GM23338 (cell line): ENCODE measurements at regions not wholly inside any gene's neighbourhood (a gene's known extent, or its start where the extent isn't known, plus 50 kb on each side); places are given as distances from the start of the nearest gene placed in this dataset.

Source experiments
- CREB1 ChIP-seq: fragments of 250-450 bp; sonication (Bioruptor Pico); IDR thresholded peaks from 2 replicates; pipeline ENCODE4 v1.5.0; 2020; ENCODE audit warnings: low read depth, mild to moderate bottlenecking, moderate library complexity
- EZH2 ChIP-seq: fragments of 200-600 bp; sonication (generic); IDR thresholded peaks from one replicate; pipeline ENCODE4 v1.8.0; 2017; ENCODE audit warnings: antibody characterized with exemption, mild to moderate bottlenecking, low read depth; ENCODE audit not compliant: unreplicated experiment
- EZH2phosphoT487 ChIP-seq: fragments of 200-600 bp; sonication (generic); IDR thresholded peaks from one replicate; pipeline ENCODE4 v1.8.1; 2018; ENCODE audit warnings: antibody characterized with exemption; ENCODE audit not compliant: unreplicated experiment
- JUNB ChIP-seq: IDR thresholded peaks from one replicate; pipeline ENCODE4 v1.6.1; 2016; ENCODE audit warnings: antibody characterized with exemption; ENCODE audit not compliant: unreplicated experiment
- NANOG ChIP-seq: IDR thresholded peaks from 2 replicates; pipeline ENCODE4 v1.6.1; 2016; ENCODE audit warnings: antibody characterized with exemption, borderline replicate concordance
- POLR2AphosphoS5 ChIP-seq: IDR thresholded peaks from 2 replicates; pipeline ENCODE4 v1.6.1; 2016; ENCODE audit warnings: antibody characterized with exemption, low read depth
- STAT1 ChIP-seq: IDR thresholded peaks from one replicate; pipeline ENCODE4 v1.6.1; 2016; ENCODE audit warnings: antibody characterized with exemption; ENCODE audit not compliant: unreplicated experiment
- ZNF114 ChIP-seq: fragments of 250-450 bp; sonication (Bioruptor Pico); IDR thresholded peaks from 2 replicates; pipeline ENCODE4 v1.5.0; 2020; ENCODE audit warnings: mild to moderate bottlenecking, moderate library complexity
- ZNF331 ChIP-seq: fragments of 250-450 bp; sonication (Bioruptor Pico); IDR thresholded peaks from 2 replicates; pipeline ENCODE4 v1.5.0; 2020; ENCODE audit warnings: low read depth, mild to moderate bottlenecking, moderate library complexity
- TF ChIP-seq, protein P1 (sequence below), 2 experiments: fragments of 200-600 bp in 1 of 2; sonication (generic) in 1 of 2; conservative IDR thresholded peaks; 2 replicates each; pipeline versions ENCODE4 v1.5.1 to v1.6.1; 2016 to 2017; ENCODE audit warnings: antibody characterized with exemption in 2 of 2, low read depth in 2 of 2, mild to moderate bottlenecking in 2 of 2, moderate library complexity in 1 of 2
- TF ChIP-seq, protein P2 (sequence below): IDR thresholded peaks from one replicate; pipeline ENCODE4 v1.6.1; 2018; ENCODE audit warnings: antibody characterized with exemption; ENCODE audit not compliant: unreplicated experiment
- TF ChIP-seq, protein P3 (sequence below): fragments of 250-450 bp; sonication (Bioruptor Pico); IDR thresholded peaks from 2 replicates; pipeline ENCODE4 v1.5.0; 2020; ENCODE audit warnings: mild to moderate bottlenecking, moderate library complexity
- TF ChIP-seq, protein P4 (sequence below): IDR thresholded peaks from 2 replicates; pipeline ENCODE4 v1.6.1; 2016; ENCODE audit warnings: antibody characterized with exemption

DNA sequence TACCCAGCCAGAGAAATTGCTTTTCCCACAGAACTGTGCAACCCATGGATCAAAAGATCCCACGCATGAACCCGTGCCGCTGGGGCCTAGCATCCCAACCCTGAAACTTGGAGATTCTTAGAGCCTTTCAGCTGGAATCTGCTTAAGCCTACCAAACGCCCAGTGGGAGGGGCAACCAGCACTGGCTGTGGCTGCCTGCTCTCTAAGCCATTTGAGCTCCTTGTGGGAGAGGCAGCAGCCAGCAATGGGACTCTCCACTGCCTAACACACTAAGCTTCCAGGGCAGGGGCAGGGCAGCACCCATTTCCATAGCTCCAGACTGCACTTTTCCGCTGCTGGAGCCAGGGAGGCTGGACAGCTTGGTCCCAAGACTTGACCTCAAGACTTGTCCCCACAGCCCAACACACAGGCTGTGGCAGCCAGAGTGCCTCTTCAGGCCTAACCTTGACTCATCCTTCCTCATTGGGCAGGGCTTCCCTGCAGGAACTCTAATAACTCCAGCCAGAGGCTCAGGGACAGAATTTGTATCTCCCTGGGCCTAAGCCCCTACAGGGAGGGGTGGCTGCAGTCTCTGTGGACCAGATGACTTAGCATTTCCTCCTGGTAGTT is 437.4 kb downstream of the MTRR start:
- TF ChIP-seq, protein P1, sequence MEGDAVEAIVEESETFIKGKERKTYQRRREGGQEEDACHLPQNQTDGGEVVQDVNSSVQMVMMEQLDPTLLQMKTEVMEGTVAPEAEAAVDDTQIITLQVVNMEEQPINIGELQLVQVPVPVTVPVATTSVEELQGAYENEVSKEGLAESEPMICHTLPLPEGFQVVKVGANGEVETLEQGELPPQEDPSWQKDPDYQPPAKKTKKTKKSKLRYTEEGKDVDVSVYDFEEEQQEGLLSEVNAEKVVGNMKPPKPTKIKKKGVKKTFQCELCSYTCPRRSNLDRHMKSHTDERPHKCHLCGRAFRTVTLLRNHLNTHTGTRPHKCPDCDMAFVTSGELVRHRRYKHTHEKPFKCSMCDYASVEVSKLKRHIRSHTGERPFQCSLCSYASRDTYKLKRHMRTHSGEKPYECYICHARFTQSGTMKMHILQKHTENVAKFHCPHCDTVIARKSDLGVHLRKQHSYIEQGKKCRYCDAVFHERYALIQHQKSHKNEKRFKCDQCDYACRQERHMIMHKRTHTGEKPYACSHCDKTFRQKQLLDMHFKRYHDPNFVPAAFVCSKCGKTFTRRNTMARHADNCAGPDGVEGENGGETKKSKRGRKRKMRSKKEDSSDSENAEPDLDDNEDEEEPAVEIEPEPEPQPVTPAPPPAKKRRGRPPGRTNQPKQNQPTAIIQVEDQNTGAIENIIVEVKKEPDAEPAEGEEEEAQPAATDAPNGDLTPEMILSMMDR (conservative IDR thresholded peaks at IDR 0.05; ENCODE audit: low read depth in 2 of 2), result no peak
- TF ChIP-seq CREB1 (CRISPR knock-in tag), result no peak
- TF ChIP-seq, protein P2, sequence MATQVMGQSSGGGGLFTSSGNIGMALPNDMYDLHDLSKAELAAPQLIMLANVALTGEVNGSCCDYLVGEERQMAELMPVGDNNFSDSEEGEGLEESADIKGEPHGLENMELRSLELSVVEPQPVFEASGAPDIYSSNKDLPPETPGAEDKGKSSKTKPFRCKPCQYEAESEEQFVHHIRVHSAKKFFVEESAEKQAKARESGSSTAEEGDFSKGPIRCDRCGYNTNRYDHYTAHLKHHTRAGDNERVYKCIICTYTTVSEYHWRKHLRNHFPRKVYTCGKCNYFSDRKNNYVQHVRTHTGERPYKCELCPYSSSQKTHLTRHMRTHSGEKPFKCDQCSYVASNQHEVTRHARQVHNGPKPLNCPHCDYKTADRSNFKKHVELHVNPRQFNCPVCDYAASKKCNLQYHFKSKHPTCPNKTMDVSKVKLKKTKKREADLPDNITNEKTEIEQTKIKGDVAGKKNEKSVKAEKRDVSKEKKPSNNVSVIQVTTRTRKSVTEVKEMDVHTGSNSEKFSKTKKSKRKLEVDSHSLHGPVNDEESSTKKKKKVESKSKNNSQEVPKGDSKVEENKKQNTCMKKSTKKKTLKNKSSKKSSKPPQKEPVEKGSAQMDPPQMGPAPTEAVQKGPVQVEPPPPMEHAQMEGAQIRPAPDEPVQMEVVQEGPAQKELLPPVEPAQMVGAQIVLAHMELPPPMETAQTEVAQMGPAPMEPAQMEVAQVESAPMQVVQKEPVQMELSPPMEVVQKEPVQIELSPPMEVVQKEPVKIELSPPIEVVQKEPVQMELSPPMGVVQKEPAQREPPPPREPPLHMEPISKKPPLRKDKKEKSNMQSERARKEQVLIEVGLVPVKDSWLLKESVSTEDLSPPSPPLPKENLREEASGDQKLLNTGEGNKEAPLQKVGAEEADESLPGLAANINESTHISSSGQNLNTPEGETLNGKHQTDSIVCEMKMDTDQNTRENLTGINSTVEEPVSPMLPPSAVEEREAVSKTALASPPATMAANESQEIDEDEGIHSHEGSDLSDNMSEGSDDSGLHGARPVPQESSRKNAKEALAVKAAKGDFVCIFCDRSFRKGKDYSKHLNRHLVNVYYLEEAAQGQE, result no peak
- no peak for TF ChIP-seq POLR2AphosphoS5
- no peak for TF ChIP-seq EZH2
- TF ChIP-seq, protein P3, sequence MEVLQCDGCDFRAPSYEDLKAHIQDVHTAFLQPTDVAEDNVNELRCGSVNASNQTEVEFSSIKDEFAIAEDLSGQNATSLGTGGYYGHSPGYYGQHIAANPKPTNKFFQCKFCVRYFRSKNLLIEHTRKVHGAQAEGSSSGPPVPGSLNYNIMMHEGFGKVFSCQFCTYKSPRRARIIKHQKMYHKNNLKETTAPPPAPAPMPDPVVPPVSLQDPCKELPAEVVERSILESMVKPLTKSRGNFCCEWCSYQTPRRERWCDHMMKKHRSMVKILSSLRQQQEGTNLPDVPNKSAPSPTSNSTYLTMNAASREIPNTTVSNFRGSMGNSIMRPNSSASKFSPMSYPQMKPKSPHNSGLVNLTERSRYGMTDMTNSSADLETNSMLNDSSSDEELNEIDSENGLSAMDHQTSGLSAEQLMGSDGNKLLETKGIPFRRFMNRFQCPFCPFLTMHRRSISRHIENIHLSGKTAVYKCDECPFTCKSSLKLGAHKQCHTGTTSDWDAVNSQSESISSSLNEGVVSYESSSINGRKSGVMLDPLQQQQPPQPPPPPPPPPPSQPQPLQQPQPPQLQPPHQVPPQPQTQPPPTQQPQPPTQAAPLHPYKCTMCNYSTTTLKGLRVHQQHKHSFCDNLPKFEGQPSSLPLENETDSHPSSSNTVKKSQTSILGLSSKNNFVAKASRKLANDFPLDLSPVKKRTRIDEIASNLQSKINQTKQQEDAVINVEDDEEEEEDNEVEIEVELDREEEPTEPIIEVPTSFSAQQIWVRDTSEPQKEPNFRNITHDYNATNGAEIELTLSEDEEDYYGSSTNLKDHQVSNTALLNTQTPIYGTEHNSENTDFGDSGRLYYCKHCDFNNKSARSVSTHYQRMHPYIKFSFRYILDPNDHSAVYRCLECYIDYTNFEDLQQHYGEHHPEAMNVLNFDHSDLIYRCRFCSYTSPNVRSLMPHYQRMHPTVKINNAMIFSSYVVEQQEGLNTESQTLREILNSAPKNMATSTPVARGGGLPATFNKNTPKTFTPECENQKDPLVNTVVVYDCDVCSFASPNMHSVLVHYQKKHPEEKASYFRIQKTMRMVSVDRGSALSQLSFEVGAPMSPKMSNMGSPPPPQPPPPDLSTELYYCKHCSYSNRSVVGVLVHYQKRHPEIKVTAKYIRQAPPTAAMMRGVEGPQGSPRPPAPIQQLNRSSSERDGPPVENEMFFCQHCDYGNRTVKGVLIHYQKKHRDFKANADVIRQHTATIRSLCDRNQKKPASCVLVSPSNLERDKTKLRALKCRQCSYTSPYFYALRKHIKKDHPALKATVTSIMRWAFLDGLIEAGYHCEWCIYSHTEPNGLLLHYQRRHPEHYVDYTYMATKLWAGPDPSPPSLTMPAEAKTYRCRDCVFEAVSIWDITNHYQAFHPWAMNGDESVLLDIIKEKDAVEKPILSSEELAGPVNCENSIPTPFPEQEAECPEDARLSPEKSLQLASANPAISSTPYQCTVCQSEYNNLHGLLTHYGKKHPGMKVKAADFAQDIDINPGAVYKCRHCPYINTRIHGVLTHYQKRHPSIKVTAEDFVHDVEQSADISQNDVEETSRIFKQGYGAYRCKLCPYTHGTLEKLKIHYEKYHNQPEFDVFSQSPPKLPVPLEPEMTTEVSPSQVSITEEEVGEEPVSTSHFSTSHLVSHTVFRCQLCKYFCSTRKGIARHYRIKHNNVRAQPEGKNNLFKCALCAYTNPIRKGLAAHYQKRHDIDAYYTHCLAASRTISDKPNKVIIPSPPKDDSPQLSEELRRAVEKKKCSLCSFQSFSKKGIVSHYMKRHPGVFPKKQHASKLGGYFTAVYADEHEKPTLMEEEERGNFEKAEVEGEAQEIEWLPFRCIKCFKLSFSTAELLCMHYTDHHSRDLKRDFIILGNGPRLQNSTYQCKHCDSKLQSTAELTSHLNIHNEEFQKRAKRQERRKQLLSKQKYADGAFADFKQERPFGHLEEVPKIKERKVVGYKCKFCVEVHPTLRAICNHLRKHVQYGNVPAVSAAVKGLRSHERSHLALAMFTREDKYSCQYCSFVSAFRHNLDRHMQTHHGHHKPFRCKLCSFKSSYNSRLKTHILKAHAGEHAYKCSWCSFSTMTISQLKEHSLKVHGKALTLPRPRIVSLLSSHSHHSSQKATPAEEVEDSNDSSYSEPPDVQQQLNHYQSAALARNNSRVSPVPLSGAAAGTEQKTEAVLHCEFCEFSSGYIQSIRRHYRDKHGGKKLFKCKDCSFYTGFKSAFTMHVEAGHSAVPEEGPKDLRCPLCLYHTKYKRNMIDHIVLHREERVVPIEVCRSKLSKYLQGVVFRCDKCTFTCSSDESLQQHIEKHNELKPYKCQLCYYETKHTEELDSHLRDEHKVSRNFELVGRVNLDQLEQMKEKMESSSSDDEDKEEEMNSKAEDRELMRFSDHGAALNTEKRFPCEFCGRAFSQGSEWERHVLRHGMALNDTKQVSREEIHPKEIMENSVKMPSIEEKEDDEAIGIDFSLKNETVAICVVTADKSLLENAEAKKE, result no peak
- TF ChIP-seq EZH2phosphoT487, result no peak
- no peak for TF ChIP-seq NANOG
- TF ChIP-seq, protein P4, sequence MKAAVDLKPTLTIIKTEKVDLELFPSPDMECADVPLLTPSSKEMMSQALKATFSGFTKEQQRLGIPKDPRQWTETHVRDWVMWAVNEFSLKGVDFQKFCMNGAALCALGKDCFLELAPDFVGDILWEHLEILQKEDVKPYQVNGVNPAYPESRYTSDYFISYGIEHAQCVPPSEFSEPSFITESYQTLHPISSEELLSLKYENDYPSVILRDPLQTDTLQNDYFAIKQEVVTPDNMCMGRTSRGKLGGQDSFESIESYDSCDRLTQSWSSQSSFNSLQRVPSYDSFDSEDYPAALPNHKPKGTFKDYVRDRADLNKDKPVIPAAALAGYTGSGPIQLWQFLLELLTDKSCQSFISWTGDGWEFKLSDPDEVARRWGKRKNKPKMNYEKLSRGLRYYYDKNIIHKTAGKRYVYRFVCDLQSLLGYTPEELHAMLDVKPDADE, result no peak
- no peak for TF ChIP-seq JUNB
- no peak for TF ChIP-seq ZNF331 (CRISPR knock-in tag)
- no peak for TF ChIP-seq ZNF114
- no peak for TF ChIP-seq STAT1
